NCI-H146 treated with DMSO at 0.1 percent for 48 hours (cell line): ENCODE measurements at regions not wholly inside any gene's neighbourhood (a gene's known extent, or its start where the extent isn't known, plus 50 kb on each side); places are given as distances from the start of the nearest gene placed in this dataset.

Experiments
- DNase-seq: peaks from one replicate; lab custom pipeline; 2025; ENCODE audit not compliant: unreplicated experiment; lab: John Stamatoyannopoulos, UW

- no peak for DNase-seq
These were observed 208.5 kb upstream of the TNRC6C start for GRCh38 chr17:77749989-77750388.

DNA sequence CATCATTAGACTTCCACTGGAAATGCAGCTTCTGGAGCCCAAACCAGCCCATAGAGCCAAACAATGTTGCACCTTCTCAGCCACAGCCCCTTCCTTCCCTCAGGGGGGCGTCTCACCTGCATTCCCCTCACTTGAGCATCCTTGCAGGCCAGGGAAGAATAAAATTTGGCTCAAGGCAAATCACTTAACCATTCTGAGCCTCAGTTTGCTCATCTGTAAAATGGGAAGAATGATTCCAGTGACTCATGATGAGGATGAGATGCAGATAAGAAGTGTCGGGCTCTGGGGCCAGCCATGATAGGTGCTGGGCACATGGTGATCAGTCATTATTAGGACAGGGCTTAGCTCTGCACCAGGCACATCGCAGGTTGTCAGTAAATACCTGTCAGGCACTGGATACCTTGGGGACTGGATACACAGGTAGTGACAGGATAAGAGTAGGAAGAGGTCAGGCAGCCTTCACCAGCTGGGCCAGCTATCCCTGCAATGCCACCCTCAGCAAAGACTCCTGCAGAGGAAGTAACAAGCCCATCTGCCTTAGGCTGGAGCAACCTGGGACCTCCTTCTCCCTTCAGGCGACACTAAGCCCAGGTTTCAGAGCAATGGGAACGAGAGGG is 208.0 kb upstream of the TNRC6C start:
- no peak for DNase-seq

GRCh38 chr17:77753246-77753645 is 205.3 kb upstream of the TNRC6C start:
- DNase-seq, result no peak

- no peak for DNase-seq
These were observed 204.7 kb upstream of the TNRC6C start for GRCh38 chr17:77753691-77754245.

DNA sequence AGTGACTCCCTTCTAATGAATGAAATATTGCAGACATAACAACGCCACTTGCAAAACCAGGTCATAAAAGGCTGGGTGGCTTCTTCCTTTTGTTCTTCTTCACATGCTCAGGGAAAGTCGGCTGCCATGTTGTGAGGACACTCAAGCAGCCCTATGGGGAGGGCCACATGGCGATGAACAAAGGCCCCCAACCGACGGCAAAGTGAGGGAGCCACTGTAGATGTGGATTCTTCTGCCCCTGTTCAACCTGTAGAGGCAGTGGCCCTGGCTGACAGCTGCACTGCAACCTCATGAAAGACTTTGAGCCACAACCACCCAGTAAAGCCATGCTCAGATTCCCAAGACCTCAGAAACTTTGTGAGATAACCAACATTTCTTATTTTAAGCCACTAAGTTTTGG is 203.5 kb upstream of the TNRC6C start:
- no peak for DNase-seq

GRCh38 chr17:77755410-77755963 is 203.0 kb upstream of the TNRC6C start:
- DNase-seq, result no peak

DNA sequence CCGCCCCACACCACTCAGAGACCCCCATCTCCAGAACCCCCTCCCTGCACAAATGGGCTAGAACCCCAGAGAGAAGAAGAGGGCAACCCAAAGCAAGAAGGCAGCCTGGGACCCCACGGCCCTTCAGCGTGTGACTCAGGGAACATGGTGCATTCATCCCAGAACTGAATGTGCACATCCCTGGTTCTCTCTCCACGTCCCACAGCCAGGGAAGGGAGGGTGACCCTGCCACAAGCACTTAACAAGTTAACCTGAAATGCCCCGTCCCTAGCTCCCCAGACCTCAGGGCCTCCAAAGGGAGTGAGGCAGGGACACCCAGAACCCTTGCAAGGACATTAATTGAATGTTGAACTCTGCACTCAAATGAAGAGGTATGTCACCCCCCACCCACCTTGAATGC is 202.5 kb upstream of the TNRC6C start:
- no peak for DNase-seq

GRCh38 chr17:77756846-77757560 is 201.5 kb upstream of the TNRC6C start:
- no peak for DNase-seq

GRCh38 chr17:77757561-77757898 is 201.0 kb upstream of the TNRC6C start:
- DNase-seq, result no peak

GRCh38 chr17:77763023-77763422 is 195.5 kb upstream of the TNRC6C start:
- DNase-seq, result no peak

DNA sequence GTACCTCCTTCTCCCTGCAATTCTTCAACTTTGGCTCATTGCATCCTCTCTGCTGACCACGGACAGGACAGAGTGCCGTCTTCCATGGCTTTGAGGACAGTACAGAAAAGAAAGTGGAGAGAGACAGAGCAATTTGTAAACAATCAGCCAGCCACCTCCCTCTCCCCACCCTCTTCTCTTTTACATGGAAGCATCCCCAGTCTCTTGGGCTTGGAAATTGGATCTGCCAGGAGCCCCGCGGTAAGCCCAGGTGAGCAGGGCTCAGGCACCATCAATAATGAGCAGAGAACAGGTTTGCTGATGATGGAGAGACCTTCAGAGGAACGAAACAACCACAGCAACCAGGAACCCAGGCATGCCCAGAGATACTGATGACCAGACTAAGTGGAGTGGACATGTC is 194.9 kb upstream of the TNRC6C start:
- DNase-seq, result no peak

DNA sequence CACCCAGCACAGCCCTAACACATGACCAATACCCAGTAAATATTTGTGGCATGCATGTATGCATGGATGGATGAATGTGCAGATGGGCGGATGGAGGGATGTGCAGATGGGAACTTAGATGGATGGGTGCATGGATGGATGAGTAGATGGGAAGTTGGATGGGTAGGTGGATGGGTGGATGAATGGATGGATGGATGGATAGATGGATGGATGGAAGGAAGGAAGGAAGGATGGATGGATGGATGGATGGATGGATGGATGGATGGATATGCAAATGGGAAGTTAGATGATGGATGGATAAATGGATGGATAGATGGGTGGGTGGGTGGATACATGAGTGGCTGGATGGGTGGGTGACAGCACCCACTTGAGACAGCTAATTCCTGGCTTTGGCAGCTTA is 193.2 kb upstream of the TNRC6C start:
- no peak for DNase-seq

DNA sequence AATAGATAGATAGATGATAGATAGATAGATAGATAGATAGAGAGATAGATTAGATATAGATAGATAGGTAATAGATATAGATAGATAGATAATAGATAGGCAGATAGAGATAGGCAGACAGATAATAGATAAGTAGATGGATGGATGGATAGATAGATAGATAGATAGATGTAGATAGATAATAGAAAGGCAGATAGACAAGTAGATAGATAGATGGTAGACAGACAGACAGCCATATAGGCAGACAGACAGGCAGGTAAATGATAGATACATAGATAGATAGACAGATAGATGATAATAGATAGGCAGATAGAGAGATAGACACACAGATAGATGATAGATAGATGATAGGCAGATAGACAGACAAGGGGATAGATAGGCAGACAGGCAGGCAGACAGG is 191.4 kb upstream of the TNRC6C start:
- no peak for DNase-seq

DNA sequence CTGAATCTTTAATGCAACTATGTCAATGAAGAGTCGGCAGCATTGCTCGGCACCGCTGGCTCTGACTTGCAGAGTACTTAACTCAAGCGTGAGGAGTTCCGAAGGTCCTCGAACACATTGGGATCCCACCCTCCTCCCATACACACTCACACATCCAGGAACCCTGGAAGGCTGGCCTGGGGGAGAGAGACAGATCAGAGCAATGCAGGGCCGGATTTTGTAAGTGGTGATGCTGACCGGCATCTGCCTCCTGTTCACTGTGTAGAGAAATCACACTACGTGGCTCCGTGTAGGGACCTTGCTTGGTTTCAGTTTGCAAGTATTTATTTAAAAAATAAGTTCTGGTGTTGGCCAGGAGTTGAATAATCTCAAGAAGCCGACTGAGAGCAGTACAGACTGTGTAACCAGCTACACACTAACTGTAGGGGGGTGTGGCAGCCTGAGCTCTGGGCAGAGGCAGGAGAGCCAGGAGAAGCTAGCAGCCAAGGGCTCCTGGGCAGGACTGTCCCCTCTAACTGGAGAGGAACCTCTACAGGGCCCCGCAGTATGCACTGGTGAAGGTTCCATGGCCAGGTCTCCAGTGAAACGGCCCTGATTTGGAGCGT is 190.2 kb upstream of the TNRC6C start:
- DNase-seq, result no peak

- DNase-seq, result no peak
These were observed 189.3 kb upstream of the TNRC6C start for GRCh38 chr17:77769215-77769614.

DNA sequence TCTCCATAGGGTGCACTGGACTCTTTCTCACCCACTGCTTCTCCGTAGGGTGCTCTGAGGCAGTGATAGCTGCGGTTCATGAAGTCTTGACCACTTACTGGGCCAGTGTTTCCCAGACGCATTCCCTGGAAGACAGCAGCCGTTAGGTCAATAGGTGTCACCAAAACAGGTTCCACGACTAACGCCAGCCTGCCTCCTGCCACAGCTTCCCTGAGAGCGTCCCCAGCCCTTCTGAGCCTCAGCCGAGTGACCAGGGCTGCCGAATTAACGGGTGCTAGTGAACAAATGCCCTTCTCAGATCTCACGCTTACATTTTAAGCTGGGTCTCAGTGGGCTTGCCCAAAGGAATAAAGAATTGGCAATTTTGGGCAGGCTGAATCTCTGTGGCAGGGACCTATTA is 188.7 kb upstream of the TNRC6C start:
- DNase-seq, result no peak

DNA sequence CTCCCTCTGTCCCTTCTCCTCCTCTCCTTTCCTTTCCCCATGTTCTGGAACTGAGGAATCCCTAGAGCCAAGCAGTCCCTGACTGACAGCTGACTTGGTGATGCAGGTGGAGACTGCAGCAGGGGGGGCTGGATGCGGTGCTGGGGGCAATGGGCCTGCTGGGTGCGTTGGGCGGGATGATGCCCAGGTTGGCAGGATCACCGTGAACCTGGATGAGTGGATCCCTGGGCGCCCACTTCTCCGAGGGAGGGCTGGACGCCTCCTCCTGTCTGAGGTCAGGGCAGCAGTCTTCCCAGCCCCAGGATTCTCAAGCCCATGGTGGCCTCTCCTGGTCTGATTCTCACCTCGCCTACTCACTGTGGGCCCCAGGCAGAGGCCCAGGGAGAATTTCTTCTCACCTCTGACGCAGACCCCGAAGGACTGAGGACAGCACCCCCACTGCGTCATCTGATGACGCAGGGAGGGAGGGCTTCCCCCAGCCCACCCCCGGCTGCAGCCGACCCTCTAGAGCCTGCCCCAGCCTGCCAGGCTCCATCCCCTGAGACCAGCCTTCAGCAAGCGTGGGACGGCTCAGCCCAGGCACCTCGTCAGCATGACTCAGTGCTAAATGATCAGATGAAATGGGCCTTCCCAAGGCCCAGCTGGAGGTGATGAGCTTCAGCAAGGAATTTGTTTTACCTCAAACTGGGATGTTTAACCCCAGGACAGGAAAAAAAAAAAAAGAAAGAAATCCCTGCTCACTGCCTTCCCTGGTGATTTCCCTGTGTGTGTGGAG is 188.0 kb upstream of the TNRC6C start:
- DNase-seq, result no peak

- no peak for DNase-seq
These were observed 187.4 kb upstream of the TNRC6C start for GRCh38 chr17:77771145-77771544.

DNA sequence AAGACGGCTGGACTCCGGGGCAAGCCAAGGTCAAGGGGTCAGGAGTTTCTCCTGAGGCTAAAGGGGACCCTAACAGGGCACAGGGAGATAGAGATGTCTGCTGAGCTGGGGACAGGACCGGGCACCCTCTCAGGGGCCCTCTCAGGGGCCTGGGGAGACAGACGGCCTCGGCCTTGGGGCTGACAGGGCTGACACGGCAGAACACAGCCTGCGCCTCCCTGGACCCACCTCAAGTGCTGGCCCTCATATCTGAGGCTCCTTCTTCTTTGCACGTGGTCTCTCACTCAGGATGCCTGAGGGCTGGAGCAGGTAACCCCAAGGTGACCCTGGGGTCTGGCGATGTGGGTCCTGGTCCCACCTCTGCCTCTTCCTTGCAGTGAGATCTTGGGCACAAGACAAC is 186.9 kb upstream of the TNRC6C start:
- no peak for DNase-seq

DNA sequence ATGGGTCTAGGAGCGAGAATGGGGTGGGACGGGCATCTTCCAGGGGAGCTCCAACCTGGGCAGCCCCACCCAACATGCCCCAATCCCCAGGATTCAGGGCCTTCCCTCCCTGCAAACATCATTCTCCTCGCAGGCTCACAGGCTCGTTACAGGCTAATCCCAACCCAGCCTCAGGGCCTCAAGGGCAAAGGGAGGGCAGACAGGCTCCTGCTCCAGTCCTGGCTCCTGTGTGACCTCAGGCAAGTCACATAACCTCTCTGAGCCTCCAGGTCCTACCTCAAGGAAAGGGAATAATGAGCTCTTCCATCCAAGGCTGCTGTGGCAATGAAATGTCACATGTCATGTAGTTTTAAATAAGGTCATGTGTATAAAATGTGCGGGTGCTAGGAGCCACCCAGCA is 186.5 kb upstream of the TNRC6C start:
- no peak for DNase-seq

- DNase-seq, result no peak
These were observed 186.0 kb upstream of the TNRC6C start for GRCh38 chr17:77772461-77772897.
